IPS-20b (cell line): ENCODE measurements at regions not wholly inside any gene's neighbourhood (a gene's known extent, or its start where the extent isn't known, plus 50 kb on each side); places are given as distances from the start of the nearest gene placed in this dataset.

Experiments
- H3K27ac ChIP-seq: one replicate; pipeline ENCODE4 v1.5.1; 2013; ENCODE audit warnings: low read length
- H3K27me3 ChIP-seq: 2 replicates; pipeline ENCODE4 v1.6.1; 2013; ENCODE audit warnings: mild to moderate bottlenecking, low read length, inconsistent platforms; ENCODE audit not compliant: insufficient read depth
- H3K36me3 ChIP-seq: 2 replicates; pipeline ENCODE4 v1.6.1; 2013; ENCODE audit warnings: low read depth, mild to moderate bottlenecking, inconsistent platforms, low read length, moderate library complexity; ENCODE audit not compliant: insufficient read depth
- H3K4me1 ChIP-seq: 2 replicates; pipeline ENCODE4 v1.6.1; 2013; ENCODE audit warnings: mild to moderate bottlenecking, control low read depth, inconsistent platforms, low read length, moderate library complexity; ENCODE audit not compliant: insufficient read depth
- H3K4me3 ChIP-seq: 2 replicates; pipeline ENCODE4 v1.5.1; 2013; ENCODE audit warnings: mild to moderate bottlenecking, low read length, inconsistent platforms
- H3K9ac ChIP-seq: 2 replicates; pipeline ENCODE4 v1.6.1; 2013; ENCODE audit warnings: low read depth, mild to moderate bottlenecking, inconsistent platforms, low read length, moderate library complexity
- H3K9me3 ChIP-seq: 2 replicates; pipeline ENCODE4 v1.6.1; 2013; ENCODE audit warnings: mild to moderate bottlenecking, low read depth, low read length, inconsistent platforms; ENCODE audit not compliant: insufficient read depth

DNA sequence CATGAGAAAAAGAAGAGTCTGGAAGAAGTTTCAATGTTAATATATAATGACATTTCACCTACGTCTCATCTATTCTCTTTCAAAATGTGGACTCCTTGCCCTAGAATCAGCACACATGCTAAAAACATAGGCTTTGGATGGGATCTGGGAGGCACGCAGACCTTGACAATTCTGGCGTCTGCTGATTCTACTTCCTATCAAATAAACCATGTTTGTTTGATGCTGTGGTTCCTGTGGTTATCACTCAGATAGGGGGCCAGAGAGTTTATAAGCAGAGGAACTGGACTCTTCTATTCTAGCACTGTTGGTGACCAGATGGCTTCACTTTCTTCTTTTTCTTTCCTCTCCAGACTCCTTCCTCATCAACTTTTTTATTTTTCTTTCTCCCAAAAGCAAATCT is 336.8 kb downstream of the DIPK2A start:
- Histone ChIP-seq H3K9me3 (peaks cover 12% of the 10 kb centered on the region), H3K27me3 (no peaks in the 10 kb centered on the region), H3K4me3 (no peak overlapping the region), H3K9ac (no peak overlapping the region), H3K36me3 (no peaks in the 10 kb centered on the region), H3K27ac (no peak overlapping the region), H3K4me1 (no peaks in the 10 kb centered on the region)

DNA sequence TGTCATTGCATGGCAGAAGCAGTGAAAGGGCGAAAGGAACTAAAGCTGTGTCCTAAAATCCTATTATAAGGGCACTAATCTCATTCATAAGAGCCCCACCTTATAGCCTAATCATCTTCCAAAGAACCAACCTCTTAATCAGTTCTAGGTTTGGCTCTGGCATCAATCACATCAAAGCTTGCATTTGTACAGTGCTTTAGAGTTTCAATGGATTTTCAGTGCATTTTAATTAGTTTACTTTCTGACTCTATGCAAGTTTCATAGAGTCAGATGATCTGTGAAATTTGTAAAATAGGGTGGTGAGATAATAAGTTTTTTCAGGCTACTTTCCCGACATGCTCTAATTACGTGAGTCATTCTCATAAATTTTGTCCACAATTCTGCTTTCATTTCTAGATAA is 341.1 kb downstream of the DIPK2A start:
- H3K27me3 ChIP-seq, result no peaks in the 10 kb centered on the region
- no peaks in the 10 kb centered on the region for H3K4me1 ChIP-seq
- H3K4me3 ChIP-seq, result no peak overlapping the region
- no peak overlapping the region for H3K9ac ChIP-seq
- H3K9me3 ChIP-seq, result no peaks in the 10 kb centered on the region
- no peak overlapping the region for H3K27ac ChIP-seq
- no peaks in the 10 kb centered on the region for H3K36me3 ChIP-seq

DNA sequence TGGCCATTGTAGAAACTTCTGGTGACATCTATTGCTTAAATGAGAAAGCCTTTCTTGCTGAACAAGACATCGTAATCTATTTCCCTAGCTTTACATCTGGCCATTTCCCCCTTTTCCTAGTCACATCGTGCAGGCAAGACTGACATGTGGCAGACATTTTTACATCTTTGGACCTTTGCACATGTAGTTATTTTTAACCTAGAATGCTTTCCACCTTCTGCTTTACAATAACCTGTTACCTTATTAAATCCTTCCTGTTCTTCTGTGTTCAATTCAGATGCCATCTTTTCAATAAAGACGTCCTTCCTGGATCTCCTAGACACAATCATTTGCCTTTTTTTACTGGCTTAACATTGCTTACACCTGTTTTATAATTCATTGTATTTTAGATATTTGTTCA is 343.3 kb downstream of the DIPK2A start:
- Histone ChIP-seq H3K9me3 (no peaks in the 10 kb centered on the region), H3K4me1 (no peaks in the 10 kb centered on the region), H3K4me3 (no peak overlapping the region), H3K9ac (no peak overlapping the region), H3K27ac (no peak overlapping the region), H3K27me3 (no peaks in the 10 kb centered on the region), H3K36me3 (no peaks in the 10 kb centered on the region)

DNA sequence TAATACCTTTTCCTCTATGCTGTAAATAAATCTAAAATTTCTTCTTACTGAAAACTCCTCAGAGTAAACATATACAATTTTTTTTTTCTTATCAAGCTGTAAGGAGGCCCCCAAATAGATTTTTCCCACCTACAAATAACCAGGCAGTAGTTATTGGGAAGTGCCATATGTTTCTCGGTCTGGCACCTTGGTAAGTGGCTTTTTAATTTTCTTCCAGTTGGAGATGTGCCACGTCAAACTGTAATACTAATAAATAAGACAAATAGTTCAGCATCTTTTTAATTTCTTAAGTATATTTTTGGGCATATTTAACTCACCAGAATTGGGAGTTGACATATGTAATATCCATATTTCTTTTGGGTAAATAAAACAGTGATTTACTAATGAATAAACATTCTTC is 346.3 kb downstream of the DIPK2A start:
- Histone ChIP-seq H3K4me3 (no peak overlapping the region), H3K9ac (no peak overlapping the region), H3K4me1 (no peaks in the 10 kb centered on the region), H3K27me3 (no peaks in the 10 kb centered on the region), H3K36me3 (no peaks in the 10 kb centered on the region), H3K9me3 (no peaks in the 10 kb centered on the region), H3K27ac (no peak overlapping the region)

DNA sequence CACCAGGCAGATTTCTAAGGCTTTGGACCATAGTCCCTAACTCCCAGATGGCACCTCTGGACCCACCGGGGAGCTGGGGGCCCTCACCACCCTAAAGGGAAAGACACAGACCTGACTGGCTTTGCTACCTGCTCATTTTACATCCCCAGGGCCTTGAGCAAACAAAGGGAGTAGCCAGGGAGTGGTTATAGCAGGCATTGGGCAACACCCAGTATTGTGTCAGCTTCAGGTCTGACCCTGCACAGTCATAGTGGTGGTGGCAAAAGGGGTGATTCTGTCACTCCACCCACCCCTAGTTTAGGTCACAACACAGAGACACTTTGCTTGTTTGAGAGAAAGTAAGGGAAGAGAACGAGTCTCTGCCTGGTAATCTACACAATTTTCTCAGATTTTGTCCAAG is 352.5 kb downstream of the DIPK2A start:
- no peaks in the 10 kb centered on the region for H3K4me1 ChIP-seq
- no peak overlapping the region for H3K9ac ChIP-seq
- no peaks in the 10 kb centered on the region for H3K36me3 ChIP-seq
- no peaks in the 10 kb centered on the region; the same call in 1 of the 2 replicates for H3K9me3 ChIP-seq
- no peak overlapping the region for H3K27ac ChIP-seq
- H3K4me3 ChIP-seq, result no peak overlapping the region
- no peaks in the 10 kb centered on the region for H3K27me3 ChIP-seq

- Histone ChIP-seq H3K27ac (no peak overlapping the region), H3K4me1 (no peaks in the 10 kb centered on the region), H3K4me3 (no peak overlapping the region), H3K36me3 (no peaks in the 10 kb centered on the region), H3K9me3 (no peaks in the 10 kb centered on the region; the same call in 1 of the 2 replicates), H3K27me3 (no peaks in the 10 kb centered on the region), H3K9ac (no peak overlapping the region)
Observed at GRCh38 chr3:144332868-144333267, 361.2 kb downstream of the DIPK2A start.

- Histone ChIP-seq H3K27ac (no peak overlapping the region), H3K36me3 (no peaks in the 10 kb centered on the region), H3K4me3 (no peak overlapping the region), H3K27me3 (no peaks in the 10 kb centered on the region), H3K9me3 (no peaks in the 10 kb centered on the region), H3K4me1 (peaks cover 17% of the 10 kb centered on the region; the same call in 1 of the 2 replicates), H3K9ac (no peak overlapping the region)
Observed at GRCh38 chr3:144341471-144341870, 369.8 kb downstream of the DIPK2A start.

- Histone ChIP-seq H3K4me1 (peaks cover 19% of the 10 kb centered on the region; the same call in 1 of the 2 replicates), H3K4me3 (no peak overlapping the region), H3K9me3 (no peaks in the 10 kb centered on the region), H3K27me3 (no peaks in the 10 kb centered on the region), H3K9ac (no peak overlapping the region), H3K27ac (no peak overlapping the region), H3K36me3 (no peaks in the 10 kb centered on the region)
Observed at GRCh38 chr3:144343343-144343742, 371.7 kb downstream of the DIPK2A start.

- Histone ChIP-seq H3K9ac (no peak overlapping the region), H3K9me3 (no peaks in the 10 kb centered on the region), H3K27me3 (no peaks in the 10 kb centered on the region), H3K4me3 (no peak overlapping the region), H3K36me3 (no peaks in the 10 kb centered on the region), H3K27ac (no peak overlapping the region), H3K4me1 (peaks cover 19% of the 10 kb centered on the region; the same call in 1 of the 2 replicates)
Observed at GRCh38 chr3:144343777-144344176, 372.2 kb downstream of the DIPK2A start.

- no peak overlapping the region for H3K27ac ChIP-seq
Observed at GRCh38 chr3:144344925-144345548, 373.4 kb downstream of the DIPK2A start.

GRCh38 chr3:144350125-144350524 is 378.5 kb downstream of the DIPK2A start:
- Histone ChIP-seq H3K9me3 (no peaks in the 10 kb centered on the region), H3K4me3 (no peak overlapping the region), H3K36me3 (no peaks in the 10 kb centered on the region), H3K27ac (no peak overlapping the region), H3K9ac (no peak overlapping the region), H3K4me1 (peaks cover 9% of the 10 kb centered on the region; the same call in 1 of the 2 replicates), H3K27me3 (no peaks in the 10 kb centered on the region)

More at GRCh38 chr3:144344925-144345548, 373.4 kb downstream of the DIPK2A start:
- Histone ChIP-seq H3K9ac (no peak overlapping the region), H3K9me3 (no peaks in the 10 kb centered on the region), H3K27me3 (no peaks in the 10 kb centered on the region), H3K4me3 (no peak overlapping the region), H3K36me3 (no peaks in the 10 kb centered on the region), H3K4me1 (peaks cover 19% of the 10 kb centered on the region; the same call in 1 of the 2 replicates)

DNA sequence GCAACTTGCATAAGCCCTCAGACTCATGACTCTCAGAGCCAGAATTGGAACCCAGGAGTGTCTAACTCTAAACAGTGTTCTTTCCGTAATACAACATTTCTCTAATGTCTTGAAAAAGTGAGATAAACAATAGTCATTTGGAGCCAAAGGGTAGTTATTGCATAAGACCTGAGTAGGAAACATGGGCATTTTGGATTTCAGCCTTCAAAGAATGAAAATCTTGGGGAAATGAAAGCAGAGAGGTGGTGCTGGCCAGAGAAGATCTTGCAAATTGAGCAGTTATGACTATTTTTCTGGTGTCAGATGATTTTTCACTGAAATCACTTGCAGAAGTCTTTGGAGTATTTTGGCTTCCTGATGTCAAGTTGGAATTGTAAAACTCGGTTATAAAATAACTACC is 379.4 kb downstream of the DIPK2A start:
- H3K9me3 ChIP-seq, result no peaks in the 10 kb centered on the region
- H3K36me3 ChIP-seq, result no peaks in the 10 kb centered on the region
- H3K4me1 ChIP-seq, result 0 out of 2 replicates have a peak, but pooled peaks cover 2% of the 10 kb centered on the region
- no peak overlapping the region for H3K9ac ChIP-seq
- H3K4me3 ChIP-seq, result no peak overlapping the region
- no peak overlapping the region for H3K27ac ChIP-seq
- no peaks in the 10 kb centered on the region for H3K27me3 ChIP-seq
